Memory B cell (primary cell): ENCODE measurements at regions not wholly inside any gene's neighbourhood (a gene's known extent, or its start where the extent isn't known, plus 50 kb on each side); places are given as distances from the start of the nearest gene placed in this dataset.

Source experiments
- ATAC-seq: fragments of 150-1000 bp; cut with Tn5 transposase; 2 replicates; pipeline ENCODE4 v1.10.0; 2021; ENCODE audit warnings: low read depth, mild to moderate bottlenecking, moderate library complexity
- DNase-seq, 2 donors: peaks; one replicate each; pipeline ENCODE4 v3.0.0; 2022; ENCODE audit warnings: low spot score in 2 of 2
- H3K27ac Mint-ChIP-seq: one replicate; pipeline ENCODE4 v1.8.0; 2022; ENCODE audit warnings: mild to moderate bottlenecking, moderate library complexity, mixed read lengths
- H3K27me3 Mint-ChIP-seq: one replicate; pipeline ENCODE4 v1.8.0; 2022; ENCODE audit warnings: mixed read lengths
- H3K36me3 Mint-ChIP-seq: one replicate; pipeline ENCODE4 v1.8.0; 2022; ENCODE audit warnings: mild to moderate bottlenecking, mixed read lengths
- H3K4me1 Mint-ChIP-seq: one replicate; pipeline ENCODE4 v1.8.0; 2022; ENCODE audit warnings: mixed read lengths
- H3K4me3 Mint-ChIP-seq: one replicate; pipeline ENCODE4 v1.8.0; 2022; ENCODE audit warnings: mild to moderate bottlenecking, moderate library complexity, mixed read lengths
- H3K9me3 Mint-ChIP-seq: one replicate; pipeline ENCODE4 v1.8.0; 2022; ENCODE audit warnings: mixed read lengths

- Mint-ChIP-seq H3K9me3 (peaks cover 2% of the 10 kb centered on the region), H3K4me1 (no peaks in the 10 kb centered on the region), H3K27me3 (peaks cover 3% of the 10 kb centered on the region), H3K4me3 (no peak overlapping the region), H3K27ac (no peak overlapping the region), H3K36me3 (peaks cover 2% of the 10 kb centered on the region)
- DNase-seq (no peak), ATAC-seq (no peak)
Observed at GRCh38 chr2:238502088-238502810, 75.5 kb downstream of the ASB1 start.

- H3K4me1 Mint-ChIP-seq = no peaks in the 10 kb centered on the region
- H3K9me3 Mint-ChIP-seq = peaks cover 2% of the 10 kb centered on the region
- DNase-seq (no peak), ATAC-seq (no peak)
- no peak overlapping the region for H3K4me3 Mint-ChIP-seq
- peaks cover 4% of the 10 kb centered on the region for H3K27me3 Mint-ChIP-seq
- H3K36me3 Mint-ChIP-seq = peaks cover 2% of the 10 kb centered on the region
- H3K27ac Mint-ChIP-seq = no peak overlapping the region
Observed at GRCh38 chr2:238502956-238503791, 76.4 kb downstream of the ASB1 start.

- H3K4me1 Mint-ChIP-seq = no peaks in the 10 kb centered on the region
- peaks cover 2% of the 10 kb centered on the region for H3K9me3 Mint-ChIP-seq
- peaks cover 4% of the 10 kb centered on the region for H3K27me3 Mint-ChIP-seq
- H3K27ac Mint-ChIP-seq = no peak overlapping the region
- ATAC-seq (no peak), DNase-seq (no peak)
- H3K4me3 Mint-ChIP-seq = no peak overlapping the region
- peaks cover 2% of the 10 kb centered on the region for H3K36me3 Mint-ChIP-seq
Observed at GRCh38 chr2:238504181-238504931, 77.6 kb downstream of the ASB1 start.

- DNase-seq = no peak
- Mint-ChIP-seq H3K27ac (no peak overlapping the region), H3K9me3 (peaks cover 2% of the 10 kb centered on the region), H3K27me3 (peaks cover 4% of the 10 kb centered on the region), H3K36me3 (peaks cover 2% of the 10 kb centered on the region), H3K4me1 (no peaks in the 10 kb centered on the region), H3K4me3 (no peak overlapping the region)
- no peak for ATAC-seq
Observed at GRCh38 chr2:238505119-238505891, 78.6 kb downstream of the ASB1 start.

GRCh38 chr2:238505892-238506280, 79.2 kb downstream of the ASB1 start:
- no peak overlapping the region for H3K4me3 Mint-ChIP-seq
- ATAC-seq = no peak
- no peaks in the 10 kb centered on the region for H3K4me1 Mint-ChIP-seq
- no peak overlapping the region for H3K27ac Mint-ChIP-seq
- peaks cover 2% of the 10 kb centered on the region for H3K36me3 Mint-ChIP-seq
- no peak for DNase-seq
- H3K27me3 Mint-ChIP-seq = peaks cover 4% of the 10 kb centered on the region
- peaks cover 2% of the 10 kb centered on the region for H3K9me3 Mint-ChIP-seq

GRCh38 chr2:238506371-238507068, 79.8 kb downstream of the ASB1 start:
- ATAC-seq (no peak), DNase-seq (no peak)
- no peak overlapping the region for H3K27ac Mint-ChIP-seq
- H3K36me3 Mint-ChIP-seq = no peaks in the 10 kb centered on the region
- no peak overlapping the region for H3K4me3 Mint-ChIP-seq
- H3K9me3 Mint-ChIP-seq = peaks cover 2% of the 10 kb centered on the region
- H3K4me1 Mint-ChIP-seq = no peaks in the 10 kb centered on the region
- peaks cover 4% of the 10 kb centered on the region for H3K27me3 Mint-ChIP-seq

- Mint-ChIP-seq H3K4me3 (no peak overlapping the region), H3K4me1 (no peaks in the 10 kb centered on the region), H3K9me3 (no peaks in the 10 kb centered on the region), H3K36me3 (no peaks in the 10 kb centered on the region), H3K27ac (no peak overlapping the region), H3K27me3 (peaks cover 2% of the 10 kb centered on the region)
- ATAC-seq (no peak), DNase-seq (no peak)
Observed at GRCh38 chr2:238507836-238508235, 81.1 kb downstream of the ASB1 start.

- ATAC-seq (no peak), DNase-seq (no peak)
- H3K36me3 Mint-ChIP-seq = no peaks in the 10 kb centered on the region
- H3K4me1 Mint-ChIP-seq = no peaks in the 10 kb centered on the region
- no peak overlapping the region for H3K4me3 Mint-ChIP-seq
- H3K9me3 Mint-ChIP-seq = no peaks in the 10 kb centered on the region
- H3K27me3 Mint-ChIP-seq = peaks cover 2% of the 10 kb centered on the region
- H3K27ac Mint-ChIP-seq = no peak overlapping the region
Observed at GRCh38 chr2:238509151-238509835, 82.6 kb downstream of the ASB1 start.

- peaks cover 2% of the 10 kb centered on the region for H3K27me3 Mint-ChIP-seq
- no peak for DNase-seq
- no peak overlapping the region for H3K27ac Mint-ChIP-seq
- no peak overlapping the region for H3K4me3 Mint-ChIP-seq
- H3K36me3 Mint-ChIP-seq = no peaks in the 10 kb centered on the region
- H3K9me3 Mint-ChIP-seq = no peaks in the 10 kb centered on the region
- no peak for ATAC-seq
- no peaks in the 10 kb centered on the region for H3K4me1 Mint-ChIP-seq
Observed at GRCh38 chr2:238509903-238510302, 83.2 kb downstream of the ASB1 start.

GRCh38 chr2:238510911-238511613, 84.3 kb downstream of the ASB1 start:
- H3K36me3 Mint-ChIP-seq = no peaks in the 10 kb centered on the region
- peaks cover 3% of the 10 kb centered on the region for H3K27me3 Mint-ChIP-seq
- H3K27ac Mint-ChIP-seq = no peak overlapping the region
- ATAC-seq (no peak), DNase-seq (no peak)
- no peaks in the 10 kb centered on the region for H3K4me1 Mint-ChIP-seq
- no peak overlapping the region for H3K4me3 Mint-ChIP-seq
- peaks cover 5% of the 10 kb centered on the region for H3K9me3 Mint-ChIP-seq

GRCh38 chr2:238511614-238511950, 84.9 kb downstream of the ASB1 start:
- ATAC-seq (no peak), DNase-seq (no peak)
- Mint-ChIP-seq H3K36me3 (peaks cover 2% of the 10 kb centered on the region), H3K27ac (no peak overlapping the region), H3K9me3 (peaks cover 11% of the 10 kb centered on the region), H3K27me3 (peaks cover 4% of the 10 kb centered on the region), H3K4me1 (no peaks in the 10 kb centered on the region), H3K4me3 (no peak overlapping the region)

- Mint-ChIP-seq H3K27me3 (peaks cover 5% of the 10 kb centered on the region), H3K4me1 (no peaks in the 10 kb centered on the region), H3K36me3 (peaks cover 4% of the 10 kb centered on the region), H3K27ac (no peak overlapping the region), H3K9me3 (peaks cover 11% of the 10 kb centered on the region), H3K4me3 (no peak overlapping the region)
- ATAC-seq (no peak), DNase-seq (no peak)
Observed at GRCh38 chr2:238512247-238512867, 85.6 kb downstream of the ASB1 start.
